ENCODE measurements at regions not wholly inside any gene's neighbourhood (a gene's known extent, or its start where the extent isn't known, plus 50 kb on each side); places are given as distances from the start of the nearest gene placed in this dataset.

DNA sequence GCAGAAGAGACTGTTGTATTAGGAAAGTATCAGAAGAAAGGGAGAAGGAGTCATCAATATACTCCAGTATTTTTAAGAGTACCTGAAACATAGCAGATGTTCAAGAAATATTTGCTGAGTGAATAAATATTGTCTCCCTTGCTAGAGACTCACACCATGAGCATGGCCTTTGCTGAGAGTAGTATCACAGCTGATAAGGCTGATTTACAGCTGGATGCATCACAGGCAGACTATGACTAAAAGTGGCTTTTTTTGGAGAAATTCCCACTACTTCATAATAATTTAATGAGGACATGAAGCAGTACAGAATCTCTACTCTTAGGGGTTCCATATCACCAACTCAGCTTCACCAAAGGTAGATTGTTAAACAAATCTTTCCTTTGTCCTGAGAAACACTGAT is 373.3 kb downstream of the RBM43 start:
- intact Hi-C loops (cut with micrococcal nuclease), result no loop called here
- Histone ChIP-seq H3K36me3 (ENCODE audit: control insufficient read depth in 2 of 3, insufficient read depth in 3 of 3, low read length in 3 of 3) (no peaks in the 10 kb centered on the region), H3K4me3 (ENCODE audit: low read length) (no peak overlapping the region), H3K9me3 (ENCODE audit: control insufficient read depth in 2 of 3, low read length in 3 of 3) (no peaks in the 10 kb centered on the region), H3K27ac (ENCODE audit: low read depth, low read length) (no peak overlapping the region), H3K27me3 (ENCODE audit: control insufficient read depth in 2 of 2, insufficient read depth in 2 of 2, low read length in 2 of 2) (no peaks in the 10 kb centered on the region), H3K4me1 (ENCODE audit: control insufficient read depth in 2 of 2, insufficient read depth in 2 of 2, low read length in 2 of 2) (no peaks in the 10 kb centered on the region)
- CTCF ChIA-PET, result no interaction called here
- DNase-seq, result no peak
- H3K27me3 Mint-ChIP-seq, result peaks cover 0 to 23% (median 12%) of the 10 kb centered on the region in 5 donors
- H3K9me3 Mint-ChIP-seq, result peaks cover 0 to 21% (median 0%) of the 10 kb centered on the region in 11 donors
- H3K4me1 Mint-ChIP-seq, result no peaks in the 10 kb centered on the region
- POLR2A ChIA-PET, result no interaction called here
- no peak for ATAC-seq
- no peaks in the 10 kb centered on the region for H3K36me3 Mint-ChIP-seq
- H3K27ac Mint-ChIP-seq, result no peak overlapping the region
- no peak overlapping the region for H3K4me3 Mint-ChIP-seq

DNA sequence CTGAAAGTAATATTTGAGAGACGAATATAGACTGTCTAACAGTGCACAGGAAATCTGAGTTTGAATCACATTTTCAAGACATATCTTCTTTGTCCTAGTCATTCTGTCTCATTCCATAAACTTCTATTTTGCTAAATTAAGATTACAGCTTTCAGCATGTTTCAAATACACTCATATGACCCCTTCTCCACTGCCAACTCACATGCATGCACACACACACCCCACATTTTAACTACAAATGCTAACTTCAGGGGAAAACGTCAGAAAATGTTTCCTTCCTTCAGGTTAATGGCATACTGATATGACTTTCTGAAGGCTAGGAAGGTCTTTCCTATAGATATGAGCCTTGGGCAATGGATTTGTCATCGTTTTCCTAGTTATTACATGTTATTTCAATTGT is 373.7 kb downstream of the RBM43 start:
- DNase-seq (no peak), ATAC-seq (no peak)
- ChIA-PET POLR2A (no interaction called here), CTCF (no interaction called here)
- no peaks in the 10 kb centered on the region for H3K4me1 Mint-ChIP-seq
- intact Hi-C loops (cut with micrococcal nuclease), result no loop called here
- Histone ChIP-seq H3K36me3 (ENCODE audit: control insufficient read depth in 2 of 3, insufficient read depth in 3 of 3, low read length in 3 of 3) (no peaks in the 10 kb centered on the region), H3K4me1 (ENCODE audit: control insufficient read depth in 2 of 2, insufficient read depth in 2 of 2, low read length in 2 of 2) (no peaks in the 10 kb centered on the region), H3K27me3 (ENCODE audit: control insufficient read depth in 2 of 2, insufficient read depth in 2 of 2, low read length in 2 of 2) (no peaks in the 10 kb centered on the region), H3K4me3 (ENCODE audit: low read length) (no peak overlapping the region), H3K27ac (ENCODE audit: low read depth, low read length) (no peak overlapping the region), H3K9me3 (ENCODE audit: control insufficient read depth in 2 of 3, low read length in 3 of 3) (no peaks in the 10 kb centered on the region)
- peaks cover 0 to 20% (median 12%) of the 10 kb centered on the region in 5 donors for H3K27me3 Mint-ChIP-seq
- peaks cover 0 to 17% (median 0%) of the 10 kb centered on the region in 11 donors for H3K9me3 Mint-ChIP-seq
- H3K27ac Mint-ChIP-seq, result no peak overlapping the region
- no peak overlapping the region for H3K4me3 Mint-ChIP-seq
- no peaks in the 10 kb centered on the region for H3K36me3 Mint-ChIP-seq

DNA sequence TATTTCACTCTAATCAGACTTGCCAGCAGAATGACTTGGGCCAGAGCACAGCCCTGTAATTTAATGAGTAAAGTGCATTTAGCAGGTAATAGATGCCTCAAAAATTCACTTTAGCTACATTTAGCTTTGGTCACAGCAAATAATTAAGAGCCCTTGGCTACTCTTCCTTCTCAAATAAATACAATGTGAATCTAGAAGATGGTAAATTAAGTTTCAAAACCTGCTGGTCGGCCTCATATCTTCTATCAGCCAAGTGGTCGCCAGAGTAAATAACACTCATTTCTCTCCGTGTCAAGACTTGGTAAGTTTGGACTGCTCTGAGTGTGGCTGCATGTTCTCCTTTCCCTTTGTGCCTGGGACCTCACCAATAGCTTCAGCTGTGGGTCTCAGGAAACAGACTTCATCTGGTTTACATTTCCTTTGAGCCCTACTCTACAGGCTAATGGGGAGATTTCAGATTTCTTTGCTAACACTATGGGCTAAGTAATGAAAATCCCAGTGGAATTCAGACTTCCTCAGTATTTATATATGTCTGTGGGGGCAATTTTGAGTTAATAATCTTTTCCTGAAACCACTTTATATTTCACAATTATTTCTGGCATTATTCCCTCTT is 375.8 kb downstream of the RBM43 start:
- intact Hi-C loops (cut with micrococcal nuclease), result no loop called here
- no peak for ATAC-seq
- no peak overlapping the region for H3K27ac ChIP-seq (ENCODE audit: low read depth, low read length)
- Mint-ChIP-seq H3K4me1 (no peaks in the 10 kb centered on the region), H3K4me3 (no peak overlapping the region), H3K36me3 (no peaks in the 10 kb centered on the region), H3K27ac (no peak overlapping the region), H3K27me3 (peaks cover 0 to 20% (median 8%) of the 10 kb centered on the region in 5 donors), H3K9me3 (peaks cover 0 to 13% (median 0%) of the 10 kb centered on the region in 11 donors)
- no peaks in the 10 kb centered on the region for H3K27me3 ChIP-seq (ENCODE audit: control insufficient read depth in 2 of 2, insufficient read depth in 2 of 2, low read length in 2 of 2)
- no peaks in the 10 kb centered on the region for H3K9me3 ChIP-seq (ENCODE audit: control insufficient read depth in 2 of 3, low read length in 3 of 3)
- CTCF ChIA-PET, result no interaction called here
- H3K4me3 ChIP-seq (ENCODE audit: low read length), result no peak overlapping the region
- POLR2A ChIA-PET, result no interaction called here
- no peak for DNase-seq
- H3K36me3 ChIP-seq (ENCODE audit: control insufficient read depth in 2 of 3, insufficient read depth in 3 of 3, low read length in 3 of 3), result no peaks in the 10 kb centered on the region
- H3K4me1 ChIP-seq (ENCODE audit: control insufficient read depth in 2 of 2, insufficient read depth in 2 of 2, low read length in 2 of 2), result no peaks in the 10 kb centered on the region

- ATAC-seq (no peak), DNase-seq (no peak)
- intact Hi-C loops (cut with micrococcal nuclease), result no loop called here
- peaks cover 0 to 13% (median 0%) of the 10 kb centered on the region in 11 donors for H3K9me3 Mint-ChIP-seq
- no peaks in the 10 kb centered on the region for H3K36me3 Mint-ChIP-seq
- H3K36me3 ChIP-seq (ENCODE audit: control insufficient read depth in 2 of 3, insufficient read depth in 3 of 3, low read length in 3 of 3), result no peaks in the 10 kb centered on the region
- no peak overlapping the region for H3K27ac ChIP-seq (ENCODE audit: low read depth, low read length)
- CTCF ChIA-PET, result no interaction called here
- no peaks in the 10 kb centered on the region for H3K9me3 ChIP-seq (ENCODE audit: control insufficient read depth in 2 of 3, low read length in 3 of 3)
- no peaks in the 10 kb centered on the region for H3K4me1 Mint-ChIP-seq
- H3K27ac Mint-ChIP-seq, result no peak overlapping the region
- POLR2A ChIA-PET, result no interaction called here
- H3K27me3 Mint-ChIP-seq, result peaks cover 0 to 20% (median 8%) of the 10 kb centered on the region in 5 donors
- H3K4me1 ChIP-seq (ENCODE audit: control insufficient read depth in 2 of 2, insufficient read depth in 2 of 2, low read length in 2 of 2), result no peaks in the 10 kb centered on the region
- H3K4me3 Mint-ChIP-seq, result no peak overlapping the region
- no peak overlapping the region for H3K4me3 ChIP-seq (ENCODE audit: low read length)
- no peaks in the 10 kb centered on the region for H3K27me3 ChIP-seq (ENCODE audit: control insufficient read depth in 2 of 2, insufficient read depth in 2 of 2, low read length in 2 of 2)
Observed at GRCh38 chr2:150885236-150885635, 376.4 kb downstream of the RBM43 start.

GRCh38 chr2:150883613-150883895 is 378.1 kb downstream of the RBM43 start:
- Histone ChIP-seq H3K9me3 (ENCODE audit: control insufficient read depth in 2 of 3, low read length in 3 of 3) (no peaks in the 10 kb centered on the region), H3K4me1 (ENCODE audit: control insufficient read depth in 2 of 2, insufficient read depth in 2 of 2, low read length in 2 of 2) (no peaks in the 10 kb centered on the region), H3K4me3 (ENCODE audit: low read length) (no peak overlapping the region), H3K27me3 (ENCODE audit: control insufficient read depth in 2 of 2, insufficient read depth in 2 of 2, low read length in 2 of 2) (no peaks in the 10 kb centered on the region), H3K27ac (ENCODE audit: low read depth, low read length) (no peak overlapping the region), H3K36me3 (ENCODE audit: control insufficient read depth in 2 of 3, insufficient read depth in 3 of 3, low read length in 3 of 3) (no peaks in the 10 kb centered on the region)
- Mint-ChIP-seq H3K9me3 (peaks cover 0 to 13% (median 0%) of the 10 kb centered on the region in 11 donors), H3K4me3 (no peak overlapping the region), H3K27me3 (peaks cover 0 to 28% (median 5%) of the 10 kb centered on the region in 5 donors), H3K36me3 (no peaks in the 10 kb centered on the region), H3K27ac (no peak overlapping the region), H3K4me1 (no peaks in the 10 kb centered on the region)
- no peak for ATAC-seq
- POLR2A ChIA-PET, result no interaction called here
- CTCF ChIA-PET, result no interaction called here
- intact Hi-C loops (cut with micrococcal nuclease), result no loop called here
- DNase-seq, result no peak

DNA sequence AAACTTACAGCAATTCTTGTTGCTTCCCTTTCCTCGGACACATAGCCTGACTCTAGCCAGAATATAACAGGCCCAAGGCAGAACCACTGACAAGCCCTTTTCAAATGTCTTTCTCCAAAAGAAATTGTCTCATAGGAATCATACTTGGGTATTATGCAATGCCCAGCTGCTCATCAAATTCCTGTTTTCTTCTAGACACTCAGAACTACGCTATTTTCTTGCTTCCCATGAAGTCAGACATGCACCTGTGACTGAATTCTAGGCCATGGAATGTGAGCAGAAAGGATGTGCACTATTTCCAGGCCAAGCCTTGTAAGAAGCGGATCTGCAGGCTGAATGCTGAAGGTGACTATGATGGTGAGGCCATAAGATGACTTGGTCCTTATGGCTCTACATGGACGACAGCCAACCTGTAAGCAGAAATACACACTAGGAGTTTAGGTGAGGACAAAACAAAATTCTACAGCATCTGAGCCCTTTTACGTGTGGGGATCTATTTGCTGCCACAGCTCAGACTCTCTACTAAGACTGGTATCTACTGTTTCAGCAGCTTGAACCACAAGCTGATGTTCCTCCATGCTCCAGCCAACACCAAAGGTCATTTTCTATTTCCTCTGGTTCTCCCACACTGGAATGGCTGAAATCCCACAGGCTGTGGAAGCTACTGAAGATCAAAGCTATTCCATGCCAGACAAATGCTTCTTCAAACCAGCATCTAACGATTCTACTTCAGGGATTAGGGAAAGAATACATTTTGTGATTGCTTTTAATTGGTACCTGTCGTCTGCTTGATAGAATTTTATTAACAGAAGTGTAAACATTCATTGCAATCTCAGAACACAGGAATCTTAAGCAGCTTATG is 378.7 kb downstream of the RBM43 start:
- Histone ChIP-seq H3K27ac (ENCODE audit: low read depth, low read length) (no peak overlapping the region), H3K4me3 (ENCODE audit: low read length) (no peak overlapping the region), H3K27me3 (ENCODE audit: control insufficient read depth in 2 of 2, insufficient read depth in 2 of 2, low read length in 2 of 2) (no peaks in the 10 kb centered on the region), H3K4me1 (ENCODE audit: control insufficient read depth in 2 of 2, insufficient read depth in 2 of 2, low read length in 2 of 2) (no peaks in the 10 kb centered on the region), H3K36me3 (ENCODE audit: control insufficient read depth in 2 of 3, insufficient read depth in 3 of 3, low read length in 3 of 3) (no peaks in the 10 kb centered on the region), H3K9me3 (ENCODE audit: control insufficient read depth in 2 of 3, low read length in 3 of 3) (no peaks in the 10 kb centered on the region)
- Mint-ChIP-seq H3K4me3 (no peak overlapping the region), H3K27me3 (peaks cover 0 to 27% (median 5%) of the 10 kb centered on the region in 5 donors), H3K9me3 (peaks cover 0 to 13% (median 0%) of the 10 kb centered on the region in 11 donors), H3K27ac (no peak overlapping the region), H3K36me3 (no peaks in the 10 kb centered on the region), H3K4me1 (no peaks in the 10 kb centered on the region)
- POLR2A ChIA-PET, result no interaction called here
- intact Hi-C loops (cut with micrococcal nuclease), result no loop called here
- CTCF ChIA-PET, result no interaction called here
- DNase-seq (no peak), ATAC-seq (no peak)

DNA sequence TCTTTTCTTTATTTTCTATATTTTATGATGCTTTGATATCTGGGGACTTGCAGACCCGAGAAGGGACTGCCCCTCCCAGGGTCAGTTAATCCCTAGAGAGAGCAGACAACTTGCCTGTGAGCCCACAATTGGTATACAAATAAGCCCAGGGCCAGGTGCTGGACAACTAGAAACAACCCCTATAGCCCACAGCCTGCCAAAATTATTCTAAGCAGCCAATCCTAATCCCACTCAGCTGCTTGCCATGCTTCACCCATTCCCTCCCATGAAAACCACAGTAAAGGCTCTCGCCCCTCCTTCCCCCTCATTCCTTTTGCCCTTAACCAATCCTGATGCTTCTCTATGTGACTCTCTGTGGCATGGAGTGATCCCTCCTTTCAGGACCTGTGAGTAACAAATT is 380.7 kb downstream of the RBM43 start:
- CTCF ChIA-PET, result no interaction called here
- DNase-seq (no peak), ATAC-seq (no peak)
- H3K4me1 ChIP-seq (ENCODE audit: control insufficient read depth in 2 of 2, insufficient read depth in 2 of 2, low read length in 2 of 2), result no peaks in the 10 kb centered on the region
- no peaks in the 10 kb centered on the region for H3K36me3 Mint-ChIP-seq
- POLR2A ChIA-PET, result no interaction called here
- no peak overlapping the region for H3K4me3 ChIP-seq (ENCODE audit: low read length)
- H3K27me3 Mint-ChIP-seq, result peaks cover 0 to 23% (median 5%) of the 10 kb centered on the region in 5 donors
- no peaks in the 10 kb centered on the region for H3K9me3 ChIP-seq (ENCODE audit: control insufficient read depth in 2 of 3, low read length in 3 of 3)
- H3K27ac ChIP-seq (ENCODE audit: low read depth, low read length), result no peak overlapping the region
- intact Hi-C loops (cut with micrococcal nuclease), result no loop called here
- no peaks in the 10 kb centered on the region for H3K36me3 ChIP-seq (ENCODE audit: control insufficient read depth in 2 of 3, insufficient read depth in 3 of 3, low read length in 3 of 3)
- H3K9me3 Mint-ChIP-seq, result peaks cover 0 to 12% (median 0%) of the 10 kb centered on the region in 11 donors
- H3K27me3 ChIP-seq (ENCODE audit: control insufficient read depth in 2 of 2, insufficient read depth in 2 of 2, low read length in 2 of 2), result no peaks in the 10 kb centered on the region
- no peak overlapping the region for H3K4me3 Mint-ChIP-seq
- H3K4me1 Mint-ChIP-seq, result no peaks in the 10 kb centered on the region
- H3K27ac Mint-ChIP-seq, result no peak overlapping the region

All from naive thymus-derived CD4-positive, alpha-beta T cell (primary cell).